GM23248 (cell line): ENCODE measurements at regions not wholly inside any gene's neighbourhood (a gene's known extent, or its start where the extent isn't known, plus 50 kb on each side); places are given as distances from the start of the nearest gene placed in this dataset.

Experiments used
- EZH2 ChIP-seq: fragments of 200-600 bp; sonication (generic); IDR thresholded peaks from 2 replicates; pipeline ENCODE4 v1.6.1; 2018; ENCODE audit warnings: antibody characterized with exemption, mild to moderate bottlenecking; ENCODE audit not compliant: insufficient read depth, poor library complexity, severe bottlenecking
- EZH2phosphoT487 ChIP-seq: fragments of 200-600 bp; sonication (generic); IDR thresholded peaks from 2 replicates; pipeline ENCODE4 v1.6.1; 2018; ENCODE audit warnings: antibody characterized with exemption, moderate library complexity, mild to moderate bottlenecking, low read depth; ENCODE audit not compliant: insufficient read depth

DNA sequence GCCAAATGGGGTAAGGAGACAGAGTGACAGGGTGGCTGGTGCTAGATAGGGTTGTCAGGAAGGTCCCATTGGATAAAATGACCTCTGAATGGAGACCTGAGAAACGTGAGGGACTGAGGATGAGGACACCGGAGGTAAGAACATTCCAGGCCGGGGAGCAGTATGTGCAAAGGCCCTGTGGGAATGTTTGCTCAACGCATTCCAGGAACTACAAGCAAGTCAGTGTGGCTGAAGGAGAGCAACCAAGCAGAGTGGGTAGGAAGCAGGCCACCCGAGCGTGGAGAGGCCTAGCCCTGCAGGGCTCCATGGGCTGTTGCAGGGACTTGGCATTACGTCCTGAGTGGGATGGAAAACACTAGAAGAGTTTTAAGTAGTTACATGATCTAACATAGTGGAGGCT is 185.6 kb downstream of the ZBTB18 start:
- TF ChIP-seq EZH2 (no peak), EZH2phosphoT487 (no peak)
